ENCODE measurements at regions not wholly inside any gene's neighbourhood (a gene's known extent, or its start where the extent isn't known, plus 50 kb on each side); places are given as distances from the start of the nearest gene placed in this dataset.

DNA sequence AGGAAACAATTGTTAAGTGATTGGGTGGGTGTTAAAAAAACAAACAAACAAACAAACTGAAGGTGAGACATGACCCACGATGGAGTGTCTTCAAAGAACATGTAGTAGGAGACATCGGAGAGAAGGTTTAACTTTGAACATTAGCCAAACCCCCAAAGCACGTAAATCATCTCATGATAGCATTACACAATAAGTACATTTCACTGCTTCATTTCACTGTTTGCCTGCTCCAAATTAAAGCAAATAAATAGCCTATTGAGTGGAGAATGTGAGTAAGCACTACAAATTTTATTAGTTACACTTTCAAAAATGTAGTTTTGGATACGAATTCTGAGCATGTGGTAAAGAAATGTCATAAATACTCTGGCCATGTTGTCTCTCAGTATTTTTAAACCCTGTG is 287.0 kb downstream of the SI start:
- TF ChIP-seq, protein P1, sequence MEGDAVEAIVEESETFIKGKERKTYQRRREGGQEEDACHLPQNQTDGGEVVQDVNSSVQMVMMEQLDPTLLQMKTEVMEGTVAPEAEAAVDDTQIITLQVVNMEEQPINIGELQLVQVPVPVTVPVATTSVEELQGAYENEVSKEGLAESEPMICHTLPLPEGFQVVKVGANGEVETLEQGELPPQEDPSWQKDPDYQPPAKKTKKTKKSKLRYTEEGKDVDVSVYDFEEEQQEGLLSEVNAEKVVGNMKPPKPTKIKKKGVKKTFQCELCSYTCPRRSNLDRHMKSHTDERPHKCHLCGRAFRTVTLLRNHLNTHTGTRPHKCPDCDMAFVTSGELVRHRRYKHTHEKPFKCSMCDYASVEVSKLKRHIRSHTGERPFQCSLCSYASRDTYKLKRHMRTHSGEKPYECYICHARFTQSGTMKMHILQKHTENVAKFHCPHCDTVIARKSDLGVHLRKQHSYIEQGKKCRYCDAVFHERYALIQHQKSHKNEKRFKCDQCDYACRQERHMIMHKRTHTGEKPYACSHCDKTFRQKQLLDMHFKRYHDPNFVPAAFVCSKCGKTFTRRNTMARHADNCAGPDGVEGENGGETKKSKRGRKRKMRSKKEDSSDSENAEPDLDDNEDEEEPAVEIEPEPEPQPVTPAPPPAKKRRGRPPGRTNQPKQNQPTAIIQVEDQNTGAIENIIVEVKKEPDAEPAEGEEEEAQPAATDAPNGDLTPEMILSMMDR (IDR thresholded peaks at IDR 0.05 in 2 of 3, conservative IDR thresholded peaks at IDR 0.05 in 1 of 3; ENCODE audit: borderline replicate concordance in 1 of 3, insufficient read depth in 1 of 3, low read depth in 2 of 3, low read length in 2 of 3), result no peak
- TF ChIP-seq RAD21 (IDR thresholded peaks at IDR 0.05; ENCODE audit: low read depth) (no peak), POLR2A (IDR thresholded peaks at IDR 0.05; ENCODE audit: borderline replicate concordance, extremely low read depth, insufficient read depth, insufficient read length) (no peak), ZFX (IDR thresholded peaks at IDR 0.05) (no peak)
- TF ChIP-seq, protein P2, sequence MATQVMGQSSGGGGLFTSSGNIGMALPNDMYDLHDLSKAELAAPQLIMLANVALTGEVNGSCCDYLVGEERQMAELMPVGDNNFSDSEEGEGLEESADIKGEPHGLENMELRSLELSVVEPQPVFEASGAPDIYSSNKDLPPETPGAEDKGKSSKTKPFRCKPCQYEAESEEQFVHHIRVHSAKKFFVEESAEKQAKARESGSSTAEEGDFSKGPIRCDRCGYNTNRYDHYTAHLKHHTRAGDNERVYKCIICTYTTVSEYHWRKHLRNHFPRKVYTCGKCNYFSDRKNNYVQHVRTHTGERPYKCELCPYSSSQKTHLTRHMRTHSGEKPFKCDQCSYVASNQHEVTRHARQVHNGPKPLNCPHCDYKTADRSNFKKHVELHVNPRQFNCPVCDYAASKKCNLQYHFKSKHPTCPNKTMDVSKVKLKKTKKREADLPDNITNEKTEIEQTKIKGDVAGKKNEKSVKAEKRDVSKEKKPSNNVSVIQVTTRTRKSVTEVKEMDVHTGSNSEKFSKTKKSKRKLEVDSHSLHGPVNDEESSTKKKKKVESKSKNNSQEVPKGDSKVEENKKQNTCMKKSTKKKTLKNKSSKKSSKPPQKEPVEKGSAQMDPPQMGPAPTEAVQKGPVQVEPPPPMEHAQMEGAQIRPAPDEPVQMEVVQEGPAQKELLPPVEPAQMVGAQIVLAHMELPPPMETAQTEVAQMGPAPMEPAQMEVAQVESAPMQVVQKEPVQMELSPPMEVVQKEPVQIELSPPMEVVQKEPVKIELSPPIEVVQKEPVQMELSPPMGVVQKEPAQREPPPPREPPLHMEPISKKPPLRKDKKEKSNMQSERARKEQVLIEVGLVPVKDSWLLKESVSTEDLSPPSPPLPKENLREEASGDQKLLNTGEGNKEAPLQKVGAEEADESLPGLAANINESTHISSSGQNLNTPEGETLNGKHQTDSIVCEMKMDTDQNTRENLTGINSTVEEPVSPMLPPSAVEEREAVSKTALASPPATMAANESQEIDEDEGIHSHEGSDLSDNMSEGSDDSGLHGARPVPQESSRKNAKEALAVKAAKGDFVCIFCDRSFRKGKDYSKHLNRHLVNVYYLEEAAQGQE (IDR thresholded peaks at IDR 0.05; ENCODE audit: low read depth), result no peak
- TF ChIP-seq, protein P3, sequence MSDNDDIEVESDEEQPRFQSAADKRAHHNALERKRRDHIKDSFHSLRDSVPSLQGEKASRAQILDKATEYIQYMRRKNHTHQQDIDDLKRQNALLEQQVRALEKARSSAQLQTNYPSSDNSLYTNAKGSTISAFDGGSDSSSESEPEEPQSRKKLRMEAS (IDR thresholded peaks at IDR 0.05), result no peak

Measured in HCT116 (cell line).